ENCODE measurements at regions not wholly inside any gene's neighbourhood (a gene's known extent, or its start where the extent isn't known, plus 50 kb on each side); places are given as distances from the start of the nearest gene placed in this dataset.
A peak's percentile ranks its signal among the peaks of the same experiment; 100 is the strongest.

DNA sequence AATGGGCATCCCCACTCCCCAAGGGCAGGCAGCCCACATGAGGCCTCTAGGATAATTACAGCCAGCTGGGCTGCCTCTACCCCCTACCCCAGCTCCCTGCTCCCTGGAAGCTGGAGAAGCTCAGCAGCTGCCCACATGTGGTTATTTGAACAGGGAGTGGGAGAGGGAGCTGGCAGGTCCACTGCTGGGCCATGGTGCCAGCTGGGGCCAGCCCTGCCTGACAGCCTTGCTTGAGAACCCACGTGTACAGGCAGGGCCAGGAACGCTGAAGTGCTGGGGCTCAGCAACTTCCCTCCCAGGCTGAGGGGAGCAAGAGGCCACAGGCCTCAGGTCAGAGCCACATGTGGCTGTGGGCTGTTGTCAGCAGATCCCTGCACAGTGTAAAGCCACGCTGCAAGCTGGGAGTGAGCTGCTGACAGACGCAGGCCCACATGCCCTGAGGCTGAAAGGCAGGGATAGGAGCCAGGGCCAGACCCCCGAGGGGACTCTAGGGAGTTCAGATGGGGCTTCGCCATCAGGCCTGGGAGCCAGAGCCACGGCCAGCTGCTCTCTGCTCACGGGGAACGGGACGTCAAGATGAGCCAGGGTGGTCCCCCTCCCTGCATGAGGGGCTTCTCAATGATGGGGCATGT, 129.0 kb downstream of the SYF2 start:
- DNase-seq = peak; percentile 69

DNA sequence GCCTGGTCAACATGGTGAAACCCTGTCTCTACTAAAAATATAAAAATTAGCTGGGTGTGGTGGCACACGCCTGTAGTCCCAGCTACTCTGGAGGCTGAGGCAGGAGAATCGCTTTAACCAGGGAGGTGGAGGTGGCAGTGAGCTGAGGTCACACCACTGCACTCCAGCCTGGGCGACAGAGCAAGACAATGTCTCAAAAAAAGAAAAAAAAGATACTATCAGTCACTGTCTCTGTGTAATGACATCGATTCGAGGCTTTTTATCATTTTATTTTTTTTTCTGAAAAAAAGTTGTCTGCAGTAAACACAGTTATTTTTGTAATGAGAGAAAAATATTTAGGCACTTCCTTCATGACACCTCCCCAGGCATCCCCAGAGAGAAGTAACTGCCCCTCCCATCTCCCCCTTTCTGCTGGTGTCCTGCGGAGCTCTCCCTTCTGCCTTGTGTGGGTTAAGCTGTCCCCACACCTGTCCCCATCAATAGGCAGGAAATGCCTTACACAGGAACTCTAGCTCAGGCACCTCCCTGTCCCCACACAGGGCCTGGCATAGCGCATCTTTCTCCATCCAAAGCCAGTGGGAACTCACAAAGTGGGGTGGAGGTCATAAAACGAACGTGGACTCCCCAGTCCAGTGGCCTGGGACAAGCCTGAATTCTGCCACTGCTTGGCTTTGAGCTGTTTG, 132.0 kb downstream of the SYF2 start:
- DNase-seq = no peak

DNA sequence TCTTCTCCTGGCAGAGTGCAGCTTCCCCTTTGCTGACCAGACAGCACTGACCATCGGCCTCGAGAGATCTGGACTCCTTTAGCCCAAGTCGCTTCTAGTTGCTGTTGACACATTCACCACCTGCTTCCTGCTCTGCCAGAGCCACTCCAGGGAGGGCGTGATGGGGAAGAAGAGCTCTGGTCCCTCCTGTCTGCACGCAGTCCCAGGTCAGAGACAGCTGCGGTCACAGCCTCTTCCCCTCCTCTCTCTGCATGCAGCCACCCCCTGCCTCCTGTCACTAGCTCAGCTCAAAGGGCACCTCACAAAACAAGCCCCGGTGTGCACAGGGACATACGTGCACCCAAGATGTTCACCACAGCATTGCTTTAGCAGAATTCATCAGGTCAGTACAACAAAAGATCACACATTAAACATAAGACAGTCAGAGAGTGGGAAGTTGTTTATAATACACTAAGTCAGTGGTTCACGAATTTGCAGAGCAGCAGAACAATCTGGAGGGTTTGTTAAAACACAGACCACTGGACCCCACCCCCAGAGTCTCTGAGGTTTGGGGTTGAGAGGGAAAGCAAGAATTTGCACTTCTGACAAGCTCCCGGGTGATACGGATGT, 132.9 kb downstream of the SYF2 start:
- no peak for DNase-seq

DNA sequence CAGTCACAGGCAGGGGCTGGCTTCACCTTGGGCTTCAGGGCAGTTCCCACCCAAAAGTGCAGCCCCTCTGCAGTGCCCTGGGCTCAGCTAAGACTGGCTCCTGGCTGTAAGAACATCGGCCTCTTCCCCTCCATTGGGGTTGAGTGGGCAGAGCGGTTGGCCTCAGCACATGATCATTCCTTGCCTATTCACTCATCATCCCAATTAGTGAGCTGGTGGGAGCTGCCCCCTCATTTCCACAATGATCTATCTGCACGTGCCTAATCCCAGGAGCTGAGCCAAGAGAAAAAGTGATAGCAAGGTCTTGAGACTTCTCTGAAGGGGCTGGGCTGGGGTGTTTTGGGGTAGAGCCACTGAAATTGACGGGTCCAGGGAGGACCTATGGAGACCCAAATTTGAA, 133.6 kb downstream of the SYF2 start:
- DNase-seq = no peak

DNA sequence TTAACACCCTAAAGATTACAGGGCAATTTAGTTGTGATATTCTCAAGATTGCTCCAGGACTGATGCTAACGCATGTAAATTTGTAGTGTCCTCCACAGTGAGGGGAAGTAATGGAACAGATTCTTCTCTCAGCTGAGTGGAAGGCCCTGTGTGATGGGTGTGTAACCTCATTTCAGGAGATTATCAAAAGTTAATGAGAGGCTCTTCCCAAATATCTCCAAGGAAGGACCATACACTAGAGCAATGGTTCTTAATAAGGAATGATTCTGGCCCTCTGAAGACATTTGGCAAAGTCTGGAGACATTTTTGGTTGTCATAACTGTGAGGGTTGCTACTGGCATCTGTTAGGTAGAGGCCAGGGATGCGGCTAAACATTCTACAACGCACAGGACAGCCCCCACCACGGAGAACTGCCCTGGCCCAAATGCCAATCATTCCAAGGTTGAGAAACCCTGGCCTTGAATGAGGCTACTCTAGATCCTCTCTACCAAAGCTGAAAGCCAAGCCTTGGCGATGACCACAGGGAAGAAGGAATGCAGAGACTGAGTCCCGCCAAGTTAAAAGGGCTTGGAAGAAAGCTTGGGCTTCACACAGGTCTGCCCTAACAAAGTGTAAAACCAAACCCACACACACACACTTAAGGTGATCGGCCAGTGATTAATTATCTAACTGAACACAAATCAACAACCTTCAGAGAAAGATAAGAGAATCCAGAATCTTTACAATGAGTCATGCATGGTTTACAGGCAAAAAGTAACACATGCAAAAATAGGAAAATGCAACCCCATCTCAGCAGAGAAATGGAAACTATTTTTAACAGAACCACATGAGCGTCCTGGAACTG, 135.8 kb downstream of the SYF2 start:
- DNase-seq = no peak

DNA sequence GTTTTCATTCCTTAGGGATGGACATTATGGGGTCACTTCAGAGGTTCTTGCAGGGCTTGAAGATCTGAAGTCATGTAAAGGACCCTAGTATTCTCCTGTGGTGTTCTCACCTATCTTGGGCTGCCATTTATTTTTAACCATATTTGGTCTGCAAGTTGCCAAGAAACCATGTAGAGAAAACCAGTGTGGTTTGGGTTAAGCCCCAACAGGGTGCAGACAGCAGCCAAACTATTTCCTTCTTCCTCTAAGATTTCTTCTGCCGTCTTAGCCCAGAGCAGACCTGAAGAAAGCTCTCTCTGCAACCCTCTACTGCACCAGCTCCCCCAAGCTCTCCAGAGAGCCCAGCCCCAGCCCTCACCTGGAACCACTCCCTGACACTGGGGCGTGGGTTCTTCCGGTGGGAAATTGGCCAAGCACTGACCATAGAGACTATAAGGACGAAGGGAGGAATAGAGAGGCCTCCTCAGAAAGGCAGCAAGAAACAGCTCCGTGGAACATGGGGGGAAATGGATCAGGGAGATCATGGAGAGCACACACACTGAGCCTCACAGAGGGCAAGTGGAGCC, 136.6 kb downstream of the SYF2 start:
- DNase-seq = no peak

DNA sequence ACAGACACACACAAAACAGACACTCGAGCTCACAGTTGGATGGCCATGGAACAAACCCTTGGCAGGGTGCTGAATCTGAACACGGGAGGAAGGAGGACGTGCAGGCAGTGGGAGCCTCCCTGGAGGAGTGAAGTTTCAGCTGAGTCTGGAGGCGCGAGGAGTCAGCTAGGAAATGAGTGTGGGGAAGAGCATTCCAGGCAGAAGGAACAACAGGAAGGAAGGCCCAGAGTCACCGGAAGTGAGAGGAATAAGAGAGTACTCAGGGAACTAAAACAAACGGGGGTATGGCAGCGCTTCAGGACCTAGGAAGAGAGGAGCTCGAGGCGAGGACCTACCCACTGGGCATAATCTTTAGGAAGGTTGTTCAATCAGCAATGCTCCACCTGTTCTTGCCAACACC, 137.3 kb downstream of the SYF2 start:
- no peak for DNase-seq

DNA sequence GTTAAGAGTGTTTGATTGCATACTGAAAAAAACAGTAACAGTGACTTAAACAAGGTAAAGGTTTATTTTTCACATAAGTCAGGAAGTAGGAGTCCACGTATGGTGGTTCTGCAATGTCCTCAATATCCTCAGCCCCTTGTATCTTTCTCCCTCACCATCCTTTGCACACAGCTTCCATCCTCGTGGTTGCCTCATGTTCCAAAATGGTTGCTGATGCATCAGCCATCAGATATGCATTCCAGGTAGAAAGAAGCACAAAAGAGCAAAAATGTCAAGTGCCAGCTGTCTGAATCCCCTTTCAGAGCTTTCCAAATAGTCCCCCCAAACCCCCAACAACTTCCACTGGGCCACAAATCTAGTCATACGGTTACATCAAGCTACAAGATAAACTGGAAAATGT, 138.1 kb downstream of the SYF2 start:
- DNase-seq = no peak

DNA sequence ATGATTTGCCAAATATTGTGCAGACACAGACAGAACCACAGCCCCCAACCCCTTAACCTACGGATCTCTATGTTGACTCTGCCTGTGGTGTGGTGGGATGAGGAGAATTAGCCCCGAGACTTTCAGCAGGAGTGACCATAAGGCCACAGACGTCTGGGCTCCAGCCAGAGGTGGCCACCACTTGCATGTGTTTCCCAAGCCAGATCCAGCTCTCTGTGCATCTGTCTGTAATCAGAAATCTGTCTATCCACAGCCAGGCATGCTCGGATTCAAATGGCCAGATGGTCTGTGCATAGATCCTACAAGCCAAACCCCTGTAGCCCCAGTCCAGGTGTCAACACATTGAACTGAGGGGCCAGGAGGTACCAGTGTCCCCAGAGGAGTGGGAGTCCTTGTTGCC, 140.6 kb downstream of the SYF2 start:
- DNase-seq = no peak

DNA sequence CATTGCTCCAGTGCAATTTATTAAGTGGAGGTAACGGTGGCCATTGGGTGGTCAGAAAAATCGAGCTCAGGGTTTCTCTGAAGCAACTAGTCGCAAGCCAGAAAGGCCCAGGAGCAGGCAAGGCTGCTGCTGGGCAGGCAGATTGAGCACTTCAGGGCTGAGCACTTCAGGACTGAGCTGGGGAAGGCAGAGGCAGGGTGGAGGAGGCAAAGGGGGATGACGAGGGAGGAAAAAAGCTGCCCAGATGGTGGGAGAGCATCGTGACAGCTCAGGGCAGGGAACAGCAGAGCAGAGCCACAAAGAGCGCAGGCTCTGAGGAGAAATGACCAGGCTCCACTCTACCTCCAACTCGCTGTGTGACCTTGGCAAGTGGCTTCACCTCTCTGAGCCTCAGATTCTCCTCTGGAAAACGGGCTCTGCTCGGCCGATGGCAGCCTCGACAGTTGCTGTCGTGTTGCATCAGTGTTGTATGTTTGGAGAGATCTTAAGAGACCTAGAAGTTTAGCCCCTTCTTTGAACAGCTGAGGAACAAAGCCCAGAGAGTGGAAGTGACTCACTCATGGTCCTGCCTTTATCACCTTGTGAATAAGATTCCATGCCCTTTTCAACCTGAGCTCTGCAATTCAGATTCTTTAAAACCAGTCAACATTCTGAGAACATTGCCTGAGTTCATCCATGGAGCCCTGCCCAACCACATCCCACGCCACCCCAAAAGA, 141.4 kb downstream of the SYF2 start:
- DNase-seq = no peak

DNA sequence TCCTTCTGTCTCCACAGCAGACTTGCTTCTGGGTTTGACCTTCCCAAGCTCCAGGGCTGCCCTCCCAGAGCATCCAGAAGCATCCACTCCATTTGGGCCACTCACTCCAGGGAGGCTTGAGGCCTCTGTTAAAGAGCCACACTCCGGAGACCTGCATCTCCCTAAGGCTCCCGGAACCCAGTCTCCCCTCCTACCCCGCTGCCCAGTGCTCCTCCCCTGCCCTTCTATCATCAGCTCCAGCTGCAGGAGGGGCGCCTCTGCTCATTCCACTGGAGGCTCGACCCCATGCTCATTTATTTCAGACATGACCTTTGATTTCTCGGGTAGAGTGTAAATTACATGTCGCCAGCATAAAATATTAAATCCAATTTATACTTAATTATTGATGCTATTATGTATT, 142.5 kb downstream of the SYF2 start:
- DNase-seq = no peak

DNA sequence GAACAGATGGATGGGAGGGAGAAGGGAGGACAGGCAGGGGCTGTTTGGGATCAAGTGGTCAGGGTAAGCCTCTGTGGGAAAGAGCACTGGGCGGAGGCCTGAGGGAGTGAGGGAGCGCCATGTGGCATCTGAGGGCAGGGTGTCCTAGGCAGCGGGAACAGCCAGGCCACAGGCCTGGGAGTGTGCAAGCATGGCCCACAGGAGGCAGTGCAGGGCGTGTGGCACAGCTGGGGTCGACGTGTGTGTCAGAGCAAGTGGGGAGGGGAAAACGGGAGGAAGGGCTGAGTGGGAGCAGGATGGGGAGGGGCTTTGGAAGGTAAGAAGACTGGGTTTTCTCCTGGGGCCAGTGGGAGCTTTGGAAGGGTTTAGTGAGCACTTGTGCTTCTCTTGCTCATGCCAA, 143.4 kb downstream of the SYF2 start:
- DNase-seq = no peak

DNA sequence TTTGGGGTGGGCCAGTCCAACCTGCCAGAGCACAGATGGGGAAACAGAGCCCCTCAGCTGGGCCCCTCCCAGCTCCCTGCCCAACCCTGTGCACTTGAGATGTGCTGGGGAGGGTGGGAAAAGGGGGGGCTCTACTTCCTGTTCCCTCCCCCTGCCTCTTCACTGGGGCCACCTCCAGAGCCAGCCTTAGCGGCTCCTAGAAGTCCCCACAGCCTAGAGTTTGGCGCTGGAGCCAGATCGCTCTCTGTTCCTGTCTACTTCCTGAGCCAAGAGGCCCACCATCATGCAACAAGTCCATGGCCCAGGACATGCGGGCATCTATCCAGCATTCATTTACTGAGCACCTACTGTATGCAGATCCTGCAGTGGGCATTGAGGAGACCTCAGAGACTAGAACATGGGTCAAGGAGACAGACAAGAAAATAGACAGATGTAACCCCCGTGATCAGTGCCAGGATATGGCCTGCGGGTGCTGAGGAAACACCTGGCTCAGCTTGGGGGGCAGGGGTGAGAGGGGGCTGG, 144.1 kb downstream of the SYF2 start:
- no peak for DNase-seq

DNA sequence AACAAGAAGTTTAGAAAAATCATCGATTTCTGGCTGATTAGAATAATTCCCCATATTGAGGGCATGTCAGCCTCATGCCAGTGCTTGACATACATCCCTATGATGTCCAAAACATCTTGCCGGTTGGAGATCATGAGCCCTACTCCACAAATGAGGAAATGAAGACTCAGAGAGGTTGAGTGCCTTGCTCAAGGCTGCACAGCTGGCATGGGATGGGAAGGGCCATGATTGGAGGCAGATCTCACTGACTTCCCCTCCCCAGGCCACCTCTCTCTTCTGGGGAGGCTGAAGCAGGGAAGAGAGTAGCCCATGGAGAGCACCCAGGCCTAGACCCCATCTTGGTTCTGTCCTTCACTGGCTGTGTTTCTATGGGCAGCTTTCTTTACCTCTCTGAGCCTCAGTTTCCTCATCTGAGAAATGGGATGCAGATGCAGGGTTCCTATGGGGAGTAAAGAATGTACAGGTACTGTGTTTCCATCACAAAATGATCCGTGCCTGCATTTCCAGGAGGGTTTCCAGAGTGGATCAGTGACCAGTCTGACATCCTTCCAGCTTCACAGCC, 145.7 kb downstream of the SYF2 start:
- no peak for DNase-seq

DNA sequence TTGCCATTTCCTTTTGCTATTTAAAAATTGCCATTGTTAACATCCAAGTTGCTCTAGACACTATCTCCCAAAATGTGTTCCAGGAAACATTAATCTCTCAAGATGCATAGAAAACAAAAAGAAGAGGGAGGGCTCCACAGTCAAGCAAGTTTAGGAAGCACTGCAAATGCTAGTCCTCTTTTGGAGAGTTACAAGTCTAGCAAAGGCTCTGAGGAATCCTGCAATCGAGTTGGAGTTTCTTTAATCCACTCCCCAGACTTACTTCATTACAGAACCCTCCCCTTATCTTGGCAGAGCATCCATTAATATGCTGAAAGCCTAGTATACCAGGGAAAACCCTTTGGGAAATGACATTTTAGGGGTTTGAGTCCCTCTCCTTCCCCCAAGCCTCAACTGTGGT, 147.9 kb downstream of the SYF2 start:
- DNase-seq = no peak

DNA sequence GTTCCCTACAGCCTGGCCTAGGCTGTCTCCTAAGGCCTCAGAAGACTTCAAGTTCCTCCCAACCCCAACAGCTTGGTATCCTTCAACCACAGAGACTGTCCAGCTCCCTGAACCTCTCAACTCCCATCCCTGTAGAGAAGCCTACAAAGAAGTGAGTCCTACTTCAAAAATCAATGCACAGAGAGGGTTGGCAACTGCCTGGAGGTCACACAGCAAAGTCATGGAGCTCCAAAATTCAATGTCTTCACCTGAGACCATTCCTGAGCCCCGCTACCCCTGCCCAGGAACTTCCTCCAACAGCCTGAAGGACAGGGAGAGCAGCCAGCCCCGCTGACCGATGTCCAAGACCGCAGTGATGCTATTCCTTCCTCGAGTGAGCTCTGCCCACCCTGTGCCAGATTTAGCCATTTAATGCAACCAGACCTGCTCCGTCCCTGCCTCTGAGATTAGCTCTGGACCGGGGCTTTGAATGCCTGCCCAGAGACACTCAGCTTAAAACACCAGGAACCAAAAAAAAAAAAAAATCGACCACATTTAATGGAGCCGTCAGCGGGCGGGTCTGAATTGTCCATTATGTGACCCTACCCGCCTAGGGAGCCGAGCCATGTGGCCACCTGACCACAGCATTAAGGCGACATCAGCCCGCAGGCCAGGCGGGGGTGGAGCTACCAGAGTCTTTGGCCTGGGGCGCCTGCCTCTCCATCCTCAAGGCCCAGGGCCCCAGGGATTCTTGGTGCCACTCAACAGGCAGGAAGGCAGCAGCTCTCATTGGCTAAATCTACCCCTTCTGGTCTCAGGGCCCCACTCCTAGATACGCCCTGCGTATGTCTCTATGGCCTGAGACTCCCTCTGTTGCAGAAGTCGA, 148.6 kb downstream of the SYF2 start:
- DNase-seq = no peak

DNA sequence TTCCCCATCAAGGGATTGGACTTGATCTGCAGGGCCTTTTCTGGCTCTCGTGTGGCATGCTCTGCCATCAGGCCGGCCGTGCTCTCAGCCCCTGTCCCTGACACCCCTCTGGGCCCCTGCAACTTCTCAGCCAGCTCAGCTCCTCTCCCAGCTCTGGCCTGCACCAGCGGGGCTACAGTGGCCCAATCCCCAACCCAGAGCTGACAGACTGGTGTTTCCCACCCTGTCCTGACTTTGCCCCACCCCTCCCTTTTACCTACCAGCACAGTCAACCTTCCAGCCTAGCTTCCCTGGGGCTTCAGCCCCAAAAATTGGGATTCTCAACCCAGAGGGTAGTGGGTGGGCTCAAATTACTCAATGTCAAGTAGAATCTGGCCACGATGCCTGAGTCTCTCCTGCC, 149.3 kb downstream of the SYF2 start:
- no peak for DNase-seq

DNA sequence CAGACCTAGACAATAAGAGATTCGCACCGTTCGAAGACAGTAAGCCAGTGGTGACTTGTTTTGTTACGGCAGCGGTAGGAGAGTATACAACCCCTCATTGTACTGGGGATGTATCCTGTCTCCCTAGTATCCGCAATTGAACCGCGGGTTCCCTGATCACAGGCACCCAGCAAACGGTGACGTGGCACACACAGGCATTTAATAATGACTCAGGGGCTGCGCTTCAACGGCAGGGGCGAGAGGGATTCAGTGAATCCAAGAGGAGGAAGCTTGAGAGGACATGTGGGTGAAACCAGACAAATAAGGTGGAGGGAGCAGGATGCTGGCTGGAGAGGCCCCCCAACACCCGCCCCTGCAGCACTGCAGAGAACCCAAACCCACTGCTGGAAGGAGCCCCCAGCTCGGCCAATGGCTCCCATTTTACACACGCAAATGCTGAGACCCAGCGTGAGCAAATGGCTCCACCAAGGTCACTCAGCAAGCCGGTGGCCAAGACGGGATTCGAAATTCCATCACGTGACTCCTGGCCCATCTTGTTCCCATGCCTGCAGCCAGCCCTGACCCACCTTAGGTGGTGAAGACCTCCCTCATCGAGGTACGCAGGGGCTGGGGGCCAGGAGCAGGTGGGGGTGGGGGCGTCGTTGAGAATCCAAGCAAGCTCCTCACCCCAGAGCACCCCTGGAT, 149.9 kb downstream of the SYF2 start:
- no peak for DNase-seq

DNA sequence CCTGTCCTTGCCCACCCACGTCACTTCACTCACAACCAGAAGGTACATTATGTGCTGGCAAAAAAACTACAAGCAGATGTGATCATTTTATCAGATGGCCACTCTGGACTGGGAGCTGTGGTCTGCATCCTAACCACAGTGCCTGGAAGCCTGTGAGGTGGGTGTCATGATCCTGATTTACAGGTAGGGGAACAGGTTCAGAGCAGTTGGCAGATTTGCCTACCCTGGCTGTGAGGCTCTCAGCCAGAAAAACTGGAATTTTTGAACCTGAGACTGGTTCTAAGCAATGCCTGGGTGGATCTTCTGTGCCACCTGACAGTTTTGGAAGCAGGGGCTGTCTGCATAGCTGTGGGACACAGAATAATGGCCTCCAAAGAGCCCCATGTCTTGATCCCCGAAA, 150.8 kb downstream of the SYF2 start:
- DNase-seq = no peak

Measured in right forelimb (tissue), 1 donor.